ENCODE measurements at regions not wholly inside any gene's neighbourhood (a gene's known extent, or its start where the extent isn't known, plus 50 kb on each side); places are given as distances from the start of the nearest gene placed in this dataset.
"Not testable (repeated sequence)": the region's sequence is repeated elsewhere in the genome, so short reads cannot be mapped to it uniquely, and the experiment has no call there.

DNA sequence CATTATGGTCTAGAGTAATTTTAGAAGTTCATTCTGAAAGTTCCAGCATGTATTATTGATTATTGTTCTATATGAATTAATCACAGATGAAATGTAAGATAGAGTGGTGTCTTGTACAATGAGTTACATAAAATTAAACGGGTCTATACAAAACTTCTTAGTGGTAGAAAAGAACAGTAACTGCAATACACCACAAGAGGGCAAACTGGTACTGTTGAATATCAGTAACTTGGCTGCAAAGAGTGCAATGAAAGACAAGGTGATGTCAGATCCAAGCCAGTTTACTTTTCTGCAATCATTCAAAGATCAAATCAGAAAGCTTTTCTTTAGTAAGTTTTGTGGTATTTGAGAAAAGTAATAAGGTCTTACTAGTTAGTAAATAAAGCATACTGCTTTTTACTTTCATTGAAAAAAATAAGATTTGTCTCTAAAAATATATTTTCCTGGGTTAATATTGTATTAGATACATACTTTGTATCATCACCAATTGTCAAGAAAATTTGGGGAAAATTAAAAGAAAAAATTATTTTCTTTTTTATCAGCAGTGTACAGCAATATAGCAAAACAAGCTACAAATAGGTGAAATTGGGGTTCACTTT is 66.4 kb upstream of the BTG3 start:
- peak; percentile 61 for DNase-seq (ENCODE audit: low spot score)

DNA sequence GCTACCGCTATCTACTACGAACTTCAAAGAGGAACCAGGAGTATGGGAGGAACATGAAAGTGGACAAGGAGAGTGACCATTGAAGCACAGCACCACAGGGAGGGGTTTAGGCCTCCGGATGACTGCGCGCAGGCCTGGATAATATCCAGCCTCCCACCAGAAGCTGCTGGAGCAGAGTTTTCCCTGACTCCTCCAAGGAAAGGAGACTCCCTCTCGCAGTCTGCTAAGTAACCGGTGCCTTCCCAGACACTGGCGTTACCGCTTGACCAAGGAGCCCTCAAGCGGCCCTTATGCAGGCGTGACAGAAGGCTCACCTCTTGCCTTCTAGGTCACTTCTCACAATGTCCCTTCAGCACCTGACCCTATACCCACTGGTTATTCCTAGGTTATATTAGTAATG is 64.2 kb upstream of the BTG3 start:
- not testable (repeated sequence) for DNase-seq (ENCODE audit: low spot score)

DNA sequence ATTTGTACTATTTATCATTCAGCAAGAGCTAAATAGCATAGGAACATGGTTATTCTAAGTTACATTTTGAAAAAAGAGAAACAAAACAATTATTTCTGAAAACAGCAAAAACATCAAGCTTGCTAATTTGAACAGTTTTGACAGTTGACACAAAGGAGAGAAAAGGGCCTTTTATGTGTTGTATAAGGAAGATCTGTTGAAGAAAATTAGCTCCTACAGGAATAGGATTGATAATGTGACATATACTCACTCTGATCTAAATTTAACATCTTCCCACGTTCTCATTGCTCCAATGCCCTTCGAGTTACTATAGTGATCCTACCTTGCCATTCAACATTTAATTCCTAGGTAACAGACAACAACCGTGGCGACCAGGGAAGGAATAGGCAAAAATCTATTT is 61.4 kb upstream of the BTG3 start:
- no peak for DNase-seq (ENCODE audit: low spot score)

DNA sequence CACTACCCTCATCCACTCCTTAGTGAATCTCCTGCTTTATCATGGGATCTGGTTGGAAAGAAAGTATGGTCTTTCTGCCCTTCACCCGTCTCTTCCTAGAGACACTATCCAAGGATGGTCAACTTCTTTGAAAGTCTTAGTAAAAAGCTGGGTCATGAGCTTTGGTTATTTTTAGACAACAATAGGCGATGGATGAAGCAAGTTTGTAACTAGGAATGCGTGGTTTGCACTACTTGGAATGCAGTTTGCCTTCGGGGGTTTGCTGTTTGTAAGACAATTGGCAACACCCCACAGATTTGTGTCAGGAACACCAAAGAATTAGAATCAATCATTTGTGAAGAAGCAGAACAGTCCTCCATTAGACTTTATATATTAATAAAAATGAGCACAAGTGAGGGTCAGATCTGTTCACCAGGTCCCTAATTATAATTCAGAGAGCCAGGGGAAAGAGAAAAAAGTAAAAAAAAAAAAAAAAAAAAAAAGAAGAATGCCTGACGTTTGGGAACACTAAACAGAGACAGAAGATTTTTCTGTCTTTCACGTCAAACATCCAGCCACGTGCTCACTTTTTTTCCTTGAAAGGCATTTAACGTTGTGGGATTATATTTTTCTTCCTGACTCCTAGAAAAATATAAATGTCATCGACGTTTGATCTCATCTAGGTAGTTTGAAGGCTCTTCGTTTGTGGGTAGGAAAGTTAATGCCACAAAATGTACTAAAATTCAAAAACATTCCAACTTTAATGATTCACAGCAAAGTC is 60.7 kb upstream of the BTG3 start:
- peak; percentile 22 for DNase-seq (ENCODE audit: low spot score)

DNA sequence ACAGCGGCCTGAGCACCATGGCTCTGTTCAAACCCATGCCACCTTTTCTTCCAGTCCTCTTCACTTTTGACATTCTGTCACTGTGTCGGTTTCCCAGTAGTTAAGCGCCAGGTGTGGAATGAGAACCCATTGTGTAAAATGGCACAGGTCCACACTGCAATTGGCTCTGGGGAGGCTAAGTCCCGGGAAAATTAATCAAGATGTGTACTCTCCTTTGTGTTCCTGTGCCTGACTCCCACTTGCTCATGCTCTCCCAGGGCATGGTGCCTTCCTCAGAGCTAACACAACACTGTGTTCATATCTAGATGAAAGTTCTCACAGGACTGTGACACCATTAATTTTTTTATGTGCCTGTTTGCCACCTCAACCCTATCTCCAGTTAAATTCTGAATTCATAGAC is 59.0 kb upstream of the BTG3 start:
- DNase-seq (ENCODE audit: low spot score): no peak

DNA sequence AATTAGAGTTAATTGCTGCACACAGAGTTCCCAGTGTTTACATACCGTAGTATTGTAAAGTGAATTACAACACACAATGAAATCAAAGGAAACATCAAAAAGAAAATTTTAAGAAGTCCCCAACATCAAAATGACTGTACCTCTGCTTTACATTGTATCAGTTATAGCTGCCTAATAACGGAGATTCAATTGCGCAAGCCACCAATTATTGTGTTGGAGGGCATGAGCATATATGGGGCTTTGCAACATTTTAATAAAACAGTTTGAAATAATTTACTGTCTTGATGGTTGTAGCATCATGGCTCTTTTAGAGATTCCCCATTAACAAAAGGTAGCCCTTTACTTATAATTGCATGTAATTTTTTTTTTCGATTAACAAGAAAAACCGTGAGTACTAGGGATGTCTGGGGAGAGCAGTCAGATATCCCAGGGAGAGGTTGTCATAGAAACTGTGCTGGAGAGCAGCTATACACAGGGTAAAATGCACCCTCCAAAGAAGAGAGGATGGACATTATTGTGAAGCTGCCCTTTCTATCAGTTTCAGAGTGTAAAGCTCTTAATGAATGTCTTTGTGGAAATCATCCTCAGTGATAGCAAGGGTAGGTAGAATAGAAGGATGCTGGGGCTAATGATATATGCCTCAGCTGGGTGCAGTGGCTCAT is 55.9 kb upstream of the BTG3 start:
- no peak for DNase-seq (ENCODE audit: low spot score)

DNA sequence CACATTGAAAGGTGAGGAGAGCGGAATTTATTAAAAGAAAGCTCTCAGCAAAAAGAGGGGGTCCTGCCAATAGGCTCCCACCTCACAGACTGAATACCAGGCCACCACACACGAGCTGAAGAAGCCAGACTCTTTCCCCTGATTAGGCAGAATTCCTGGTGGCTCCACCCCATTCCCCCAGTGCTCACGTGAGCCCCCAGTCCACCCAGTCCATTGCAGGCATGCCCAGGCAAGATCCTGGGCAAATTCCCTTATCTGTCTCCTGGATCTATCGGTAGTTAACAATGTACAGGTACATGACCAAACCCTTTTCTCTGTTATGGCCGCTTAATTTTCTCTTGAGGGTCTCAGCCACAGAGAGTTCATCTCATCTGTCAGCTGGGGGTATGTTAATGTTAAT is 54.6 kb upstream of the BTG3 start:
- DNase-seq (ENCODE audit: low spot score): no peak
